ENCODE measurements at regions not wholly inside any gene's neighbourhood (a gene's known extent, or its start where the extent isn't known, plus 50 kb on each side); places are given as distances from the start of the nearest gene placed in this dataset.

- no peak for DNase-seq (ENCODE audit: low read depth)
These were observed 869.2 kb upstream of the GCFC2 start for GRCh38 chr2:76579911-76580310.

- DNase-seq (ENCODE audit: low read depth) = no peak
These were observed 862.3 kb upstream of the GCFC2 start for GRCh38 chr2:76572981-76573380.

GRCh38 chr2:76569819-76570218 lies 859.1 kb upstream of the GCFC2 start:
- DNase-seq (ENCODE audit: low read depth) = no peak

GRCh38 chr2:76567478-76567877 lies 856.8 kb upstream of the GCFC2 start:
- DNase-seq (ENCODE audit: low read depth) = no peak

DNA sequence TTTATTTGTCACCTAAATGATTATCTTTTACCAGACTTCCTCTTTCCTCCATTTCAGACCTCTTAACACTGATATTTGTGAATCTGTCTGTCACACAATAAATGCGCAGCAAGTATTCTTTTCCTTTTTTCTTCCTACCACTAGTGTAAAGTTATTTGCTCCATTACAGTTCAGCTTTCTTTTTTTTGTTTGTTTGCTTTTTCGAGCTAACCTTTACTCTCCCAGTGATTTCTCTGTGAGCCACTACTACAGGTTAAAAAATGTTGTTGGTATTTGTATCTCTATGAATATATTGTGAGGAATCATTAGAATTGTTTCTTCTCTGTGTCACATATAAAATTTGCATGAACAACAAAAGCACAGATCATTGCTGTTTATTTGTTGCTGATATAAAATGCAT lies 854.0 kb upstream of the GCFC2 start:
- DNase-seq (ENCODE audit: low read depth) = no peak

DNA sequence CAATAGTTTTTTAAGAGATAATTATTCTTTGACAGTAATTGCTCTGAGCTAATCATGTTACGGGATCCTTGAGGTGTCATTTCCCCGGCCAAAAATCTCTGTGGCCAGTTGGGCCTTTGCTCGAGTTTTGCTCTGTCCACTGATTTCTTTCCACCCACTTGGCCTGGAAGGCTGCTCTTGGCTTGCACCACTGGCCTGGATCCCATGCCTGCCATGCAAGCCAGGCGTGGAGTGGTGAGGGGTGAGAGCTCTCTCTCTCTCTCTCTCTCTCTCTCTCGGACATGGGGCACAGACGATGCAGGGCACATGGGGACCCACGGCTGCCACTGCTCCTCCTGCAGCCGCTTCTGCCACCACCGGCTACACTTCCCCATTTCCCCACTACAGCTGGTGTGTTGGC lies 853.0 kb upstream of the GCFC2 start:
- DNase-seq (ENCODE audit: low read depth) = no peak

DNA sequence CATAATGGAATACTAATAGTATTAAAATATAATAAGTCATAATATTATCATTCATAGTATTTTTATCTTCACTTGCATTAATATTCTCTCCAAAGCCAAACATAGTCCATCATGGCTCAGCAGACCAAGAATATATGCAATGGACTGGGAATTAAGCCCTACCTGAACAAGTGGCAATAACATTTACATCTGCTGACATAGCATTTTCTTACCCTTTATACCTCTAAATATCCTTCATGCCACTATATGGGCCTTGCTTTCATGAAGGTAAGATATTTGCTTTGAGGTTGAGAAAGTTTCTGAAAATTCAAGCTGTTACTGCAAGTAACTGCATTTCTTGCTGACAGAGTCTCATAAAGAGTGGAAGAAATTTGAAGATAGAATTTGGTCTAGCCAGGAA lies 847.4 kb upstream of the GCFC2 start:
- no peak for DNase-seq (ENCODE audit: low read depth)

- DNase-seq (ENCODE audit: low read depth) = no peak
These were observed 845.3 kb upstream of the GCFC2 start for GRCh38 chr2:76556018-76556417.

GRCh38 chr2:76546207-76546606 lies 835.5 kb upstream of the GCFC2 start:
- DNase-seq (ENCODE audit: low read depth) = no peak

- DNase-seq (ENCODE audit: low read depth) = no peak
These were observed 834.2 kb upstream of the GCFC2 start for GRCh38 chr2:76544901-76545300.

DNA sequence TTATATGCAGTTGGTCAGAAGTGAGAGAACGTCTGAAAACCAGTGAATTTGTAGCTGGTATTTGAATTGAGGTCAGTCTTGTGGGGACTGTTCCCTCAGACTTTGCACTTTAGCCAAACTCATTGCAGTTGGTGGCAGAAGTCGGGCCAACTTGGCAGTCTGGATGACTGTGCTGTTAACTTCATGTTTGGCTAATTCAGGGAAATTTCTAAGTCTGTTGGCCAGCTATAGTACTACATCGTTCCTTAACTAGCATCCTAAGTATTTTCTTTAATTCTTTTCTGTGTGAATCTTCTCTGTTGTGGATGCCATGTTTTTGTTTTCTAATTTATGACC lies 806.8 kb upstream of the GCFC2 start:
- no peak for DNase-seq (ENCODE audit: low read depth)

DNA sequence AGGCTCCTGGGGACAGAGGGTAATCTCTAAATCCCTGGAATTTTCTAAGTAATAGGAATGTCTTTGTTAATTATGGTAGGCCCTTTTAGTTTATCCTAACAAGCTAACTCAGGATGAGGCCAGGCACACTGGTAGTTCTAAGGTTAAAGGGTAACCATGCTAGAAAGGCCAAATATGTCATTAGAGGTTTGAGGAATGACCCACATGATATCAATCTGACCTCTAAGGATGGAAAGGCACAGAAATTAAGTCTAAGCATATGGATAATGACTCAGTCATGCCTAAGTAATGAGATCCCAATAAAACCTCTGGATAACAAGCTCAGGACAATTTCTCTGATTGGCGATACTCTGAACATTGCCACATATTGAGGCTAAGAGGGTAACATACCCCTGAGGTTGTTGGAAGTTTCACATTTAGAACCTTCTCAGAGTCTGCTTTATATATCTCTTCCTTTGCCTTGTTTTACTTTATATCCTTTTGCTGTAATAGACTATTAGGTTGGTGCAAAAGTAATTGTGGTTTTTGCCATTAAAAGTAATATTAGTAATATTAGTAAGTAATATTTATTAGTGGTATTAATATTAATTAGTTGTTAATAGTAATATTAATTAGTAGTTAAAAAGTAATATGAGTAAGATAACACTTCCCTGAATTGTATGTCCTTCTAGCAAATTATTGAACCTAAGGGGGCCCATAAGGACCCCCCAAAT lies 806.3 kb upstream of the GCFC2 start:
- no peak for DNase-seq (ENCODE audit: low read depth)

- no peak for DNase-seq (ENCODE audit: low read depth)
These were observed 801.6 kb upstream of the GCFC2 start for GRCh38 chr2:76512201-76512820.

DNA sequence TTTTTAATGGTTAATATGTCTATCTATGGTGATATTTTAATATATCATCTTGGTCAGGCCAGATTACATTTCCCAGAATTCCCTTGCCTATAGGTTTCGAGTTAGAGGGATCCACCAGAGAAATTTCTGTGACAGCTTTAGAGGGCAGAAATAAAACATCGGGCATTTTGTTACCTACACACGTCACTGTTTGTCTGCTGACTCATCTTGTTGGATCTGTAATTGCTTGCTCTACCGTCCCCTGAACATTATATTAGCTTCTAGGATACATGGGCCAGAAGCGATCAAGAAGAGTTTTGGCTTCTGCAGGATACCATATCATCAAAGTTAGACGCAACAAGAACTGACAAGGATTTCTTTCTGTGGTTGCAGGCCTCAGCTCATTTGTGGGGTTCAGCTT lies 795.8 kb upstream of the GCFC2 start:
- DNase-seq (ENCODE audit: low read depth) = no peak

DNA sequence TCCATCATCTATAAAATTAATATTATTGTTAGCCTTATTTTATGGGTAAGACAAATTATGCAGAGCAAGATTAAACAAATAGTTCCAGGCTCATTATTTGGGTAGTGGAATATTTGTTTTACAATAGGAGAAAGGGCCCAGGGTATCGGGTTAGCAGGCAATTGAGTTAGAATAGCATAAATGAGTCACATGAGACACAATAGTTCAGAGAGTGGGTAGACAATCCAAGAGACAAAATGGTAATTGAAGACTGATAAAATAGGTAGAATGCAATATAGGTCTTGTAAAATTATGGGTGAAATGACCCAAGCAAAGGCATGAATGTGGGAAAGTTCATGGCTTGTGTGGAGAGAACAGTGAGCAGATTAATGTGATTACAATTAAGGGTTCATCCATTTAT lies 790.9 kb upstream of the GCFC2 start:
- DNase-seq (ENCODE audit: low read depth) = no peak

DNA sequence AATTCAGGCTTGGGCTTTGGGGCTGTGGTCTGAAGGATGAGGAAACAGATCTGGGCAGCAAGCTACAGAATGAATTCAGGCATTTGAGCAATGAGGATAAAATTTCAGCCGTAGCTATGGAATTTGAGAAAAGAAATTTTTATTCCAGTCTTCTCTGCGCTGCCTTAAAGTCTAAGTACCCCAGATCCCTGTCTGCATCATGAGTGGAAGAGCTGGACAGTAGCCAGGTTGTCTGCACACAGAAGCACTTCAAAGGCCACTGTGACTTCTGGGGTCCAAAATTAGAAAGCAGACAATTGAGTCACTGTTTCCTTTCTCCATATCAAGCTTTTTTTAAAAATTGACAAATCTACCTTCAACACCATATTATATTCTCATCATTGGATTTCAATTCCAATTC lies 787.6 kb upstream of the GCFC2 start:
- DNase-seq (ENCODE audit: low read depth) = no peak

- DNase-seq (ENCODE audit: low read depth) = no peak
These were observed 780.8 kb upstream of the GCFC2 start for GRCh38 chr2:76491503-76491902.

DNA sequence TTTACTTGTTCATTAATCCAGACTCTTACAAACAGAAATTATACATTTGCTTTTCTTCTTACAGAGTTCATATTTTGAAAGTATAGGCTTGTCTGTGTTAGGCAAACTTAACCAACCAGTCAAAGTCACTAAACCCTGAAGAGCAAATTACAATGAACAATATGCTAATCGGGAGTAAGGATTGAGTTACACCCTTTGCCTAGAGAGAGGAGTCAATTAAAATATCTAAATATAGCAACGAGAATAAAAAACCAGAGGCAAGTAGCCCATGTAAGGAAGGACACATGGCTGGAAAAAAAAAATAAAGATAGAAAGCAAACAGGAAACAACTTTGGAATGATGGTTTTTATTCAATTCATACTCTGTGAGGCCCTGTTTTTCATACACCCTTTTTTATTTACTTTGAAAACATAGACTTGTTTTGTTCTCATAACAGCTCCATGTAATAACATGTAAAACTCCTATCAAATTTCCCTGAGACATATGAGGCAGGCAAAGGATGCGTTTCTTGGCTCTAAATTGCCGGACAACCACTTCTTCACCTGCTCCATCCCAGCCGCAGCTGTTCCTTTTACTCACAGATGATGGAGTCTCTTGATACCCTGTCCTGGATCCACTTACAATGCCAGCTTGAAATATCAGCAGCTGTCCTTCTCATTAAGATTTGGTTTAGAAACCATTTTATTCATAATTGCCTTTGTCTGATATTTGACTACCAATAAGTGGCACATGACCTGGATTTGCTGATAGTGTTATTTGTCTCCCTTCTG lies 767.7 kb upstream of the GCFC2 start:
- no peak for DNase-seq (ENCODE audit: low read depth)

- DNase-seq (ENCODE audit: low read depth) = no peak
These were observed 762.2 kb upstream of the GCFC2 start for GRCh38 chr2:76472946-76473345.

GRCh38 chr2:76469066-76469465 lies 758.4 kb upstream of the GCFC2 start:
- no peak for DNase-seq (ENCODE audit: low read depth)

- no peak for DNase-seq (ENCODE audit: low read depth)
These were observed 756.6 kb upstream of the GCFC2 start for GRCh38 chr2:76467326-76467725.

DNA sequence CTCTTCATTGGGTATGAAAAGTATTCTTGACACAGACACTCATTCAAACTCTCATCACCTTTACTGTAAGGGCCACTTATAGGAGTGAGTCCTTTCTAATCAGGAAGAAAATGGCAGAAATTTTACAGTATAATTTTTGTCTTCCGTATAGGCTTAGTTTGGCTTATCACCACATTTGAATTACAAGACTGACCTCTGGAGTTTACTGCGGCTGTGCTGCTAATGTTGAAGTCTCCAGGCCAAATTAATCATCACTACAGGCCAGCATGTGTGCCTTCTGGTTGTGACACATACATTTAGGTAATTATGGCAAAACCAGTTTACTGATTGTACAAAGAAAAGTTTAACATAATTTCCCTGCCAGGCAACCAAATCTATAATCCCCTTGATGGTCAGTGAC lies 753.6 kb upstream of the GCFC2 start:
- no peak for DNase-seq (ENCODE audit: low read depth)

GRCh38 chr2:76461431-76461830 lies 750.7 kb upstream of the GCFC2 start:
- no peak for DNase-seq (ENCODE audit: low read depth)

GRCh38 chr2:76455910-76456309 lies 745.2 kb upstream of the GCFC2 start:
- no peak for DNase-seq (ENCODE audit: low read depth)
